ENCODE measurements at regions not wholly inside any gene's neighbourhood (a gene's known extent, or its start where the extent isn't known, plus 50 kb on each side); places are given as distances from the start of the nearest gene placed in this dataset.

- no peak for TF ChIP-seq CTCF (conservative IDR thresholded peaks at IDR 0.05; ENCODE audit: low read length)
- TF ChIP-seq EZH2phosphoT487 (IDR thresholded peaks at IDR 0.05; ENCODE audit: borderline replicate concordance, low read depth, low read length): no peak
Measured at GRCh38 chr2:192809173-192809572, 614.4 kb upstream of the TMEFF2 start.
